K562 (cell line): ENCODE measurements at regions not wholly inside any gene's neighbourhood (a gene's known extent, or its start where the extent isn't known, plus 50 kb on each side); places are given as distances from the start of the nearest gene placed in this dataset.

Experiments
- HDAC1 ChIP-seq, 2 experiments: fragments of 450-650 bp; IDR thresholded peaks; 2 replicates each; pipeline ENCODE4 v1.6.1; 2016 to 2017; ENCODE audit warnings: inconsistent platforms in 1 of 2, mild to moderate bottlenecking in 1 of 2, moderate library complexity in 1 of 2
- MYNN ChIP-seq, 2 experiments: sonication (generic); formaldehyde crosslinking in 1 of 2; IDR thresholded peaks; 2 replicates each; pipeline versions ENCODE4 v1.5.0 to v1.6.1; 2016 to 2020; ENCODE audit warnings: antibody characterized with exemption in 1 of 2, missing genetic modification reagents in 1 of 2
- RERE ChIP-seq: sonication (generic); formaldehyde crosslinking; IDR thresholded peaks from 2 replicates; pipeline ENCODE4 v1.8.0; 2023; ENCODE audit warnings: missing genetic modification reagents, mild to moderate bottlenecking, borderline replicate concordance
- TCF3 ChIP-seq: sonication (generic); formaldehyde crosslinking; IDR thresholded peaks from 2 replicates; pipeline ENCODE4 v1.4.0; 2020; ENCODE audit warnings: mild to moderate bottlenecking, missing genetic modification reagents
- ZNF175 ChIP-seq: fragments of 200-800 bp; sonication (Bioruptor generic); IDR thresholded peaks from 2 replicates; pipeline ENCODE4 v1.6.1; 2016; ENCODE audit warnings: low read depth, mild to moderate bottlenecking, missing genetic modification characterization, missing compliant biosample characterization
- ZNF239 ChIP-seq: fragments of 250-450 bp; sonication (Bioruptor Pico); IDR thresholded peaks from 2 replicates; pipeline ENCODE4 v1.4.0; 2020; ENCODE audit warnings: mild to moderate bottlenecking
- ZNF324 ChIP-seq: fragments of 250-450 bp; sonication (Bioruptor Pico); IDR thresholded peaks from 2 replicates; pipeline ENCODE4 v1.4.0; 2020; ENCODE audit warnings: mild to moderate bottlenecking
- ZNF764 ChIP-seq: fragments of 250-450 bp; sonication (Bioruptor Pico); IDR thresholded peaks from 2 replicates; pipeline ENCODE4 v1.4.0; 2020; ENCODE audit warnings: low read depth, mild to moderate bottlenecking, moderate library complexity

- no peak for TF ChIP-seq RERE (CRISPR knock-in tag)
- no peak for TF ChIP-seq ZNF324 (CRISPR knock-in tag)
- no peak for TF ChIP-seq HDAC1 (IDR thresholded peaks at IDR 0.05)
- TF ChIP-seq TCF3 (CRISPR knock-in tag), result no peak
- no peak for TF ChIP-seq ZNF239 (CRISPR knock-in tag)
- TF ChIP-seq ZNF764 (CRISPR knock-in tag), result no peak
- TF ChIP-seq ZNF175, result no peak
- TF ChIP-seq MYNN (IDR thresholded peaks at IDR 0.05), result no peak
- TF ChIP-seq MYNN (CRISPR knock-in tag; IDR thresholded peaks at IDR 0.05), result no peak
- TF ChIP-seq, all 486 proteins: peak for 0
Observed at GRCh38 chr2:228675646-228676045, 494.2 kb upstream of the SPHKAP start (continued).
